GM12872 (cell line): ENCODE measurements at regions not wholly inside any gene's neighbourhood (a gene's known extent, or its start where the extent isn't known, plus 50 kb on each side); places are given as distances from the start of the nearest gene placed in this dataset.

ENCODE experiments used
- TF ChIP-seq, protein P1 (sequence below): IDR thresholded peaks from 3 replicates; pipeline ENCODE4 v1.5.1; 2011; ENCODE audit warnings: low read depth, mild to moderate bottlenecking, low read length, moderate library complexity; ENCODE audit not compliant: insufficient read depth

DNA sequence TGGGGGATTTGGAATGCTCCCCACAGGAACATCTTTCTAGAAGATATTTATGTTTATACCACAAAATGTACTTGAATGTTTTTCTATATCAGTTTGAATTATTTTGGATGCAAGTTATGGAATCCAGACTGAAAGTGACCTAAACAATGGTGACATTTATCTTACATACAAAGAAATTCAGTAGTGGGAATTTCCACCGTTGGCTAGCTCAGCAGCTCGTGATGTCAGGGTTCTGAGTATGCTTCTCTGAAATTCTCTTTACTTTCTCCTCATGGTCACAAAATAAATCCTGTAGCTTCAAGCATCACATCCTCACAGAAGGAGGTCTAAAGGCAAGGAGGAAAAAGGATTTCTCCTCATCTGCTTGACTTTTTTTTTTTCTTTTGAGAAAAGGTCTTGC lies 105.3 kb downstream of the AKAIN1 start:
- TF ChIP-seq, protein P1, sequence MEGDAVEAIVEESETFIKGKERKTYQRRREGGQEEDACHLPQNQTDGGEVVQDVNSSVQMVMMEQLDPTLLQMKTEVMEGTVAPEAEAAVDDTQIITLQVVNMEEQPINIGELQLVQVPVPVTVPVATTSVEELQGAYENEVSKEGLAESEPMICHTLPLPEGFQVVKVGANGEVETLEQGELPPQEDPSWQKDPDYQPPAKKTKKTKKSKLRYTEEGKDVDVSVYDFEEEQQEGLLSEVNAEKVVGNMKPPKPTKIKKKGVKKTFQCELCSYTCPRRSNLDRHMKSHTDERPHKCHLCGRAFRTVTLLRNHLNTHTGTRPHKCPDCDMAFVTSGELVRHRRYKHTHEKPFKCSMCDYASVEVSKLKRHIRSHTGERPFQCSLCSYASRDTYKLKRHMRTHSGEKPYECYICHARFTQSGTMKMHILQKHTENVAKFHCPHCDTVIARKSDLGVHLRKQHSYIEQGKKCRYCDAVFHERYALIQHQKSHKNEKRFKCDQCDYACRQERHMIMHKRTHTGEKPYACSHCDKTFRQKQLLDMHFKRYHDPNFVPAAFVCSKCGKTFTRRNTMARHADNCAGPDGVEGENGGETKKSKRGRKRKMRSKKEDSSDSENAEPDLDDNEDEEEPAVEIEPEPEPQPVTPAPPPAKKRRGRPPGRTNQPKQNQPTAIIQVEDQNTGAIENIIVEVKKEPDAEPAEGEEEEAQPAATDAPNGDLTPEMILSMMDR, result no peak

DNA sequence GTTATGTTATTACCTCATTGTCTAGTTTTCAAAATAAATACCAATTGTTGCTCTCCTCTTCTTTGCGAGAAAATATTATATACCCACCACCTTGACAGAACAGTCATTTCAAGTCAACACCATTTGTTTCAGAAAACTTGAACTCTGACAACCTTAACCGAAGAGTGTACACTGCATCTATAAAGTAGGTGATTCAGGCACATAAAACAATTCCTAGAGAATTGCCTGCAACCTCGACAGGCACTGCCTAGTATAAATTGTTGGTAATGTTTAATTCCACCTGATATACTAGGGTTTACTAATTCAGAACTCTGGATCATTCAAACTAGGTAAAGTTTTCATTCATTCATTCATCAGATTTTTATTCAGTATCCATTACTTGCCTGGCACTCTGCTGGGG lies 121.8 kb downstream of the AKAIN1 start:
- TF ChIP-seq, protein P1, result no peak

DNA sequence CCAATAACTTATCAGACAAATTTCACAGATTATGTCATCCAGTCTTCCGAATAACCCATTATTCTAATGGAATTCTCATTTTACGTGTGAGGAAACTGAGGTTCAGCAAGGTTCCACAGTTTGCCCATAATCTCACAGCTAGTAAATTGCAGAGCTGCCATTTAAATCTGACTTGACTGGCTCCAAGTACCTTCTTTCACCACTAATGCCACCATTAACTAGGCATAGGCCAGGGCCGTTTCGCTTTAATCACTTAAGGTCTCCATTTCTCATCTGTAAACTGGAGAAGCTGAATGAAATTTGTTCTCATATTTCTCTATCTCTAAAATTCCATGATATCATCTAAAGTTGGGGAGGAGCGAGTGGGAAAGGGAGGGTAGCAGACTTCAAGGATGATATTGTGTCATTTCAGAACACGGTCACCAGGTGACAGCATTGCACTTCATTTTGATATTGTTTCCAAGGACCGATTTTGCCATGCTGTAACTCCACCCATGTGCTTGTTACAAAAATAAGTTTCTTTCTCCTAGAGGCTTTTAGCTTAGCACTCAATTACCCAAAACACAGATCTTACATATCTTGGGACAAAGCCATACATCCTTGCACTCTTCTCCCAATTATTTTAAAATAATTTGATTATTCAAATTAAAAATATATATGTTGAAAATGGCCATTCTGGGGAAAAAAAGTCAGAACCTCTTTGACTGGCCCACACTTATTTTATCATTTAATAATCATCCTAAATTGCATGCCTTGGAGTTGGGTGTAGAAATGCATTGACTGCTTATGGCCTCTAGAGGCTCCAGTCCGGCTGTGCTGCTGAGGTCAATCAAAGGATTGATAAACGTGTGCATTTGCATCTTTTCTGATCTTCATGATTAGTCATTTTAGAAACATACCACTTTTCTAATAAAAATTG lies 123.8 kb downstream of the AKAIN1 start:
- TF ChIP-seq, protein P1, result peak; percentile 74

DNA sequence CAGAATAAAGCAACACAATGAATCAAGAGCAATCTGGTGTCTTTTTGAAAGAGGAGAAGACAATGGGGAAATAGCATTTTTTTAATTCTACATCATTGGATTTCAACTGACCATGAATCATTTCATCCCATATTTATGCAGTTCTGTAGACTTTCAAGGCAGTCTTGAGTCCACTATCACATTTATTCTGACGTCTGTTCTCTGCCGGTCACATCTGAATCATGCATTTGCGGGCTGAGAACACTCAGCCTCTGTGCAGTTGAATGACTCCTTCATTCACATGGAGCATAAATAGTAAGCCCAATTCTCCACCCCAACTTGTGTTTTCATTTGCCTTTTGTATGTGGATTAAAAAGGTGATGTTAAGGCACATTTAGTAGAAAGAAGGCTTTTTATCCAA lies 128.2 kb downstream of the AKAIN1 start:
- TF ChIP-seq, protein P1, result no peak

DNA sequence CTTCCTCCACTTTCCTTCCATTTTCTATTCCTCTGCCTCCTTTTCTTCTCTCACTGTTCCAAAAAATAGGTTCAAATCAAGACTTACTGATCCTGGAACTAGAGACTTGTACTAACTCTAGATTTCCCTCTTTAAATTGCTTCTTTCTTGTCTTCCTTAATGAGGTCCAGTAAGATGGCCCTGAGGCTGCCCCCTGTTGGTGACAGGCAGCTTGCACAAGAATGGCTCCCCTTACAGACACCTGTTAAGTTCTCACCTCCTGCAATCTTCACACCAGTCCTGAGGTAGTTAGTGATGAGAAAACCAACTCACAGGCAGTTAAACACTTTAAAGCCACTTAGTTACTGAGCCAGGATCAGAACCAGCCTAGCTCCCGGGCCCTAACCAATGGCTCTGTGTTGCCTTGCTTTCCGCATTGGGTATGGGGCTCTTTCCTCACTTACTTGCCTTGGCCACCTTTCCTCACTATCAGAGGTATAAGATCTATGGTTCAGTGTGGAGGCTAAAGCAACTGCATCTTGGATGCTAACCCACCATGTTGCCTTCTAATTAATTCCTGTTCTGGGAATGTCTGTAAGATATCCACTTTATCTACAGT lies 130.6 kb downstream of the AKAIN1 start:
- TF ChIP-seq, protein P1, result peak; percentile 61

DNA sequence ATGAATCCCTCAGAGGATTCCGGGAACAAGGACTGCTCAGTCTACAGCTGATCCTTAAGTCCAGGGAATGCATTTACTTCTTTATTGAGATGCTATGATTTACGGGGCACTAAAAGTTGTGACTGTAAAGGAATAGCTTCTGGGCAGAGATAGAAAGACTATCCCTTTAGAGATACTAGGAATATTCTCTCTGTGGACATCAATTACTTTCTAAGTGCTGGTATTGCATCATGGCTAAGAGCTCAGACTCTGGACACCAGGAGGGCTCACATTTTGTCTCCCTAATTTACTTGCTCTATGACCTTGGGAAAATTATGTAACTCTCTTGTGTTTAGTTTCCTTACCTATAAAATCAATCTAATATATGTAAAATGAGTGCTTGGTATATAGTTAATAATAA lies 131.4 kb downstream of the AKAIN1 start:
- TF ChIP-seq, protein P1, result no peak

DNA sequence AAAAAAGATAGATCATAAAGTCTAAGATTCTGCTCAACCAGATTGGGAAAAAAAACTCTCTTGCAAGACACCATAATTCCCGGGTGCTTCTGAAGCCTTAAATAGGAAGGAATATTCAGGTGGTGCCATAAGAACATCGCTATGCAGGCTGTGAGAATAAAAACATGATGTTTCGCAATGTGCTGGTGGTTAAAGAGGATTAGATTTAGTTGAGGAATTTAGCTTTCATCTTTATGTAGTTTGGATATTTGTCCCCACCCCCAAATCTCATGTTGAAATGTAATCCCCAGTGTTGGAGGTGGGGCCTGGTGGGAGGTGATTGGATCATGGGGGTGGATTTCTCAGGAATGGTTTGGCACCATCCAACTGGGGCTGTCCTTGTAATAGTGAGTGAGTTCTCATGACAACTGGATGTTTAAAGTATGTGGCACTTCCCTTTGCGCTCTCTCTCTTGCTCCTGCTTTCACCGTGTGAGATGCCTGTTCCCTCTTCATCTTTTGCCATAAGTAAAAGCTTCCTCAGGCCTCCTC lies 132.2 kb downstream of the AKAIN1 start:
- TF ChIP-seq, protein P1, result no peak
